HG02678 (cell line): ENCODE measurements at regions not wholly inside any gene's neighbourhood (a gene's known extent, or its start where the extent isn't known, plus 50 kb on each side); places are given as distances from the start of the nearest gene placed in this dataset.

Experiments used
- ATAC-seq: cut with Tn5 transposase; IDR thresholded peaks from one replicate; pipeline ENCODE4 v1.9.1; 2021; ENCODE audit warnings: mild to moderate bottlenecking, moderate library complexity; ENCODE audit not compliant: unreplicated experiment

- ATAC-seq = no peak
These were observed 221.2 kb downstream of the TMEM167A start for GRCh38 chr5:82855893-82856550.

- ATAC-seq = no peak
These were observed 222.2 kb downstream of the TMEM167A start for GRCh38 chr5:82854956-82855355.

- ATAC-seq = no peak
These were observed 225.7 kb downstream of the TMEM167A start for GRCh38 chr5:82851471-82851870.

GRCh38 chr5:82850393-82850792, 226.8 kb downstream of the TMEM167A start:
- ATAC-seq = no peak

- ATAC-seq = no peak
These were observed 227.3 kb downstream of the TMEM167A start for GRCh38 chr5:82849885-82850284.

GRCh38 chr5:82847562-82847961, 229.6 kb downstream of the TMEM167A start:
- ATAC-seq = no peak

GRCh38 chr5:82839881-82840280, 237.3 kb downstream of the TMEM167A start:
- ATAC-seq = no peak

GRCh38 chr5:82835488-82835887, 241.7 kb downstream of the TMEM167A start:
- no peak for ATAC-seq

- no peak for ATAC-seq
These were observed 243.0 kb downstream of the TMEM167A start for GRCh38 chr5:82834151-82834550.

- ATAC-seq = no peak
These were observed 243.9 kb downstream of the TMEM167A start for GRCh38 chr5:82833277-82833676.

GRCh38 chr5:82832445-82832844, 244.7 kb downstream of the TMEM167A start:
- no peak for ATAC-seq

- no peak for ATAC-seq
These were observed 249.0 kb downstream of the TMEM167A start for GRCh38 chr5:82828211-82828610.

GRCh38 chr5:82827651-82828050, 249.5 kb downstream of the TMEM167A start:
- no peak for ATAC-seq

GRCh38 chr5:82822634-82822927, 254.6 kb downstream of the TMEM167A start:
- ATAC-seq = no peak

- no peak for ATAC-seq
These were observed 255.2 kb downstream of the TMEM167A start for GRCh38 chr5:82821846-82822633.

GRCh38 chr5:82820961-82821845, 256.0 kb downstream of the TMEM167A start:
- ATAC-seq = peak; percentile 83

GRCh38 chr5:82820188-82820587, 257.0 kb downstream of the TMEM167A start:
- ATAC-seq = no peak

GRCh38 chr5:82817897-82818676, 259.1 kb downstream of the TMEM167A start:
- peak; percentile 22 for ATAC-seq

- no peak for ATAC-seq
These were observed 260.3 kb downstream of the TMEM167A start for GRCh38 chr5:82816926-82817325.

GRCh38 chr5:82815871-82816270, 261.3 kb downstream of the TMEM167A start:
- no peak for ATAC-seq

- ATAC-seq = no peak
These were observed 263.3 kb downstream of the TMEM167A start for GRCh38 chr5:82813861-82814260.
